ENCODE measurements at regions not wholly inside any gene's neighbourhood (a gene's known extent, or its start where the extent isn't known, plus 50 kb on each side); places are given as distances from the start of the nearest gene placed in this dataset.

- DNase-seq (ENCODE audit: low spot score), result no peak
- in situ Hi-C loops (cut with MboI; ENCODE audit: low pct_unique_long_range_greater_than_20kb, low sequenced_read_pairs, unreplicated experiment), result no loop called here
- TF ChIP-seq CTCF (IDR thresholded peaks at IDR 0.05; ENCODE audit: extremely low read depth, insufficient read depth, missing control alignments), result no peak
These were observed 1237.8 kb upstream of the ADGRL4 start for GRCh38 chr1:80244372-80244771.

GRCh38 chr1:80241566-80241965 lies 1235.0 kb upstream of the ADGRL4 start:
- no peak for DNase-seq (ENCODE audit: low spot score)
- TF ChIP-seq CTCF (IDR thresholded peaks at IDR 0.05; ENCODE audit: extremely low read depth, insufficient read depth, missing control alignments), result no peak
- in situ Hi-C loops (cut with MboI; ENCODE audit: low pct_unique_long_range_greater_than_20kb, low sequenced_read_pairs, unreplicated experiment), result no loop called here

- in situ Hi-C loops (cut with MboI; ENCODE audit: low pct_unique_long_range_greater_than_20kb, low sequenced_read_pairs, unreplicated experiment), result no loop called here
- TF ChIP-seq CTCF (IDR thresholded peaks at IDR 0.05; ENCODE audit: extremely low read depth, insufficient read depth, missing control alignments), result no peak
- DNase-seq (ENCODE audit: low spot score), result no peak
These were observed 1219.0 kb upstream of the ADGRL4 start for GRCh38 chr1:80225510-80225909.

- DNase-seq (ENCODE audit: low spot score), result no peak
- TF ChIP-seq CTCF (IDR thresholded peaks at IDR 0.05; ENCODE audit: extremely low read depth, insufficient read depth, missing control alignments), result no peak
- in situ Hi-C loops (cut with MboI; ENCODE audit: low pct_unique_long_range_greater_than_20kb, low sequenced_read_pairs, unreplicated experiment), result no loop called here
These were observed 1214.8 kb upstream of the ADGRL4 start for GRCh38 chr1:80221319-80221718.

GRCh38 chr1:80218112-80218511 lies 1211.6 kb upstream of the ADGRL4 start:
- peak; percentile 28 for DNase-seq (ENCODE audit: low spot score)
- in situ Hi-C loops (cut with MboI; ENCODE audit: low pct_unique_long_range_greater_than_20kb, low sequenced_read_pairs, unreplicated experiment), result no loop called here
- TF ChIP-seq CTCF (IDR thresholded peaks at IDR 0.05; ENCODE audit: extremely low read depth, insufficient read depth, missing control alignments), result peak; percentile 54

GRCh38 chr1:80217377-80217986 lies 1211.0 kb upstream of the ADGRL4 start:
- TF ChIP-seq CTCF (IDR thresholded peaks at IDR 0.05; ENCODE audit: extremely low read depth, insufficient read depth, missing control alignments), result peak; percentile 31
- DNase-seq (ENCODE audit: low spot score), result no peak
- in situ Hi-C loops (cut with MboI; ENCODE audit: low pct_unique_long_range_greater_than_20kb, low sequenced_read_pairs, unreplicated experiment), result no loop called here

Data from GM13977 (cell line).